ENCODE measurements at regions not wholly inside any gene's neighbourhood (a gene's known extent, or its start where the extent isn't known, plus 50 kb on each side); places are given as distances from the start of the nearest gene placed in this dataset.

DNA sequence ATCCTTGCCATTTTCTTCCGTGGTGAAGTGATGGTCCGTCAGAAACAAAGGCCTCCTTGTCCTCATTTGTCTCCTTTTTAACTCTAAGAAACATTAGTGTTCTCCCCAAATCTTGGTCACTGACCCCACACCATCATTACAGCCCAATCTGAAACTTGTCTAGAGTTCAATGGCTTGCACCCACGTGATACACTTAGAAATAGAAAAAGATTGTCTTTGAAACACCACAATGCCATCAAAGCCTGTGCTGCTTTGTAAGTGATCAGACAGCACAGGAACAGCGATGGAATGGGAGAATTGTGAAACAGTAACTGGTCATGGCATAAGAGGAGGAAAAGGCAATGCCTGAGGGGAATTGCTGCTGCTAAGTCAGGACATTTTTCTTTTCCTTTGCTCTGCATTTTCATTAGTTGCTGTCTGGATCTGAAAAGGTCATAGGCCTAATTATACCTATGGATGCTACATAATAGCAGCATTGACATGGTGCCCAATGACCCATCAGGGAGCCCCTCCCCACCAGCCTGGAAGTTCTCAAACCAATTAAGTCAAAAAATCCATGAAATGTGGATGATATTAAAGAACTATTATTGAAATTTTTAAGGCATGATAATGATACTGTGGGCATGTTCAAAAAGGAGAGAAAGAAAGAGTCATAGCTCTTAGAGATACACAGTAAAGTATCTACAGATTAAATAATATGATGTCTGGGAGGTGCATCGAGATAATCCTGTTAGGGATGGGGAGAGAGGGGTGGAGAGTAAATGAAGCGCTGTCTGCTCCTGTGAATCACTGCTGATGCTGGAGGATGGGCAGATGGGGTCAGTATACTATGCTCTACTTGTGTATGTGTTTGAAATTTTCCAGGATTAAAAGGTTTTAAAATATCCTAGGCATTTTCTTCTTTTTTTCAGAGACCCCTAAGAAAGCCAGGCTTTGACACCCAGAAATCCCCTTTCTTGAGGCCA lies 83.6 kb downstream of the ENC1 start:
- H3K9me3 ChIP-seq (ENCODE audit: low read length): no peaks in the 10 kb centered on the region
- no peak overlapping the region for H3K9ac ChIP-seq (ENCODE audit: low read length)
- no peak overlapping the region for H3K27ac ChIP-seq (ENCODE audit: low read length)
- no peaks in the 10 kb centered on the region for H3K79me2 ChIP-seq (ENCODE audit: low read length)
- H3K36me3 ChIP-seq (ENCODE audit: low read depth, low read length): no peaks in the 10 kb centered on the region
- ATAC-seq: no peak
- no peaks in the 10 kb centered on the region for H3F3A ChIP-seq (ENCODE audit: low read length, unreplicated experiment)
- BruUV-seq (replicated peaks): no TSS peak
- no peaks in the 10 kb centered on the region for H3K4me1 ChIP-seq (ENCODE audit: insufficient read depth, low read length)
- no peak overlapping the region for H3K4me2 ChIP-seq (ENCODE audit: low read length)
- TF ChIP-seq EZH2phosphoT487 (IDR thresholded peaks at IDR 0.05; ENCODE audit: borderline replicate concordance, low read length): no peak
- TF ChIP-seq, protein P1, sequence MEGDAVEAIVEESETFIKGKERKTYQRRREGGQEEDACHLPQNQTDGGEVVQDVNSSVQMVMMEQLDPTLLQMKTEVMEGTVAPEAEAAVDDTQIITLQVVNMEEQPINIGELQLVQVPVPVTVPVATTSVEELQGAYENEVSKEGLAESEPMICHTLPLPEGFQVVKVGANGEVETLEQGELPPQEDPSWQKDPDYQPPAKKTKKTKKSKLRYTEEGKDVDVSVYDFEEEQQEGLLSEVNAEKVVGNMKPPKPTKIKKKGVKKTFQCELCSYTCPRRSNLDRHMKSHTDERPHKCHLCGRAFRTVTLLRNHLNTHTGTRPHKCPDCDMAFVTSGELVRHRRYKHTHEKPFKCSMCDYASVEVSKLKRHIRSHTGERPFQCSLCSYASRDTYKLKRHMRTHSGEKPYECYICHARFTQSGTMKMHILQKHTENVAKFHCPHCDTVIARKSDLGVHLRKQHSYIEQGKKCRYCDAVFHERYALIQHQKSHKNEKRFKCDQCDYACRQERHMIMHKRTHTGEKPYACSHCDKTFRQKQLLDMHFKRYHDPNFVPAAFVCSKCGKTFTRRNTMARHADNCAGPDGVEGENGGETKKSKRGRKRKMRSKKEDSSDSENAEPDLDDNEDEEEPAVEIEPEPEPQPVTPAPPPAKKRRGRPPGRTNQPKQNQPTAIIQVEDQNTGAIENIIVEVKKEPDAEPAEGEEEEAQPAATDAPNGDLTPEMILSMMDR (conservative IDR thresholded peaks at IDR 0.05; ENCODE audit: low read depth, low read length): no peak
- no peak for TF ChIP-seq EZH2 (IDR thresholded peaks at IDR 0.05; ENCODE audit: low read length, unreplicated experiment)
- H3K9me2 ChIP-seq (replicated peaks; ENCODE audit: low read length): no peaks in the 10 kb centered on the region
- no peak overlapping the region for H3K4me3 ChIP-seq (ENCODE audit: low read length)
- no peak overlapping the region for H2AFZ ChIP-seq (ENCODE audit: low read length)
- CTCF ChIA-PET: no interaction called here
- POLR2A ChIA-PET (ENCODE audit: unreplicated experiment): interaction anchor here (0.6 kb wide), 1 partner anchor 260 kb away, joined by 4 read pairs; no protein-coding TSS in a partner anchor
- H3K27me3 ChIP-seq (ENCODE audit: low read length): no peaks in the 10 kb centered on the region
- intact Hi-C loops (cut with micrococcal nuclease): no loop called here
- no peak for DNase-seq
- no peaks in the 10 kb centered on the region for H4K20me1 ChIP-seq (ENCODE audit: low read length)

DNA sequence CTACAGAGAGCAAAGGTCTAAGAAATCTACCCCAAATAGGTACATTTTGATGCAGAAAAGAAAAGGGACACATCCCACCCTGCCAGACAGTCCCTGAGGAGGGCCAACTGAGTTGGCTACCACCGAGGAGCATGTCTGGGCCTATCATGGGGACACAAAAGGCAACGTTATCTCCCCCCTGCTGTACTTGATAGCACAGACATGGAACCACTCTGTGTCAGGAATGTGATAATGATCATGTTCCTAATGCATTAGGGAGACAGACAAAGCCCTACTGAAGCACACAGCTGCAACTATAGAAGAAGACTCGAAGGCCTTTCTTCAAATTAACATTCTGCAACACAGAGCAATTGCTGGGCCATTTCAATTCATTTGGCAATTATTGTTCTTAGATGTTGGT lies 84.5 kb downstream of the ENC1 start:
- Histone ChIP-seq H3K9me2 (replicated peaks; ENCODE audit: low read length) (no peaks in the 10 kb centered on the region), H3K79me2 (ENCODE audit: low read length) (no peaks in the 10 kb centered on the region), H4K20me1 (ENCODE audit: low read length) (no peaks in the 10 kb centered on the region), H3K9me3 (ENCODE audit: low read length) (no peaks in the 10 kb centered on the region), H3K36me3 (ENCODE audit: low read depth, low read length) (no peaks in the 10 kb centered on the region), H3K27ac (ENCODE audit: low read length) (no peak overlapping the region), H3K27me3 (ENCODE audit: low read length) (no peaks in the 10 kb centered on the region), H3K4me3 (ENCODE audit: low read length) (no peak overlapping the region), H3K4me2 (ENCODE audit: low read length) (no peak overlapping the region), H2AFZ (ENCODE audit: low read length) (no peak overlapping the region), H3F3A (ENCODE audit: low read length, unreplicated experiment) (no peaks in the 10 kb centered on the region), H3K4me1 (ENCODE audit: insufficient read depth, low read length) (no peaks in the 10 kb centered on the region), H3K9ac (ENCODE audit: low read length) (no peak overlapping the region)
- no TSS peak for BruUV-seq (replicated peaks)
- ATAC-seq: no peak
- no peak for TF ChIP-seq EZH2phosphoT487 (IDR thresholded peaks at IDR 0.05; ENCODE audit: borderline replicate concordance, low read length)
- no peak for TF ChIP-seq EZH2 (IDR thresholded peaks at IDR 0.05; ENCODE audit: low read length, unreplicated experiment)
- TF ChIP-seq, protein P1 (conservative IDR thresholded peaks at IDR 0.05; ENCODE audit: low read depth, low read length): no peak
- intact Hi-C loops (cut with micrococcal nuclease): no loop called here
- DNase-seq: no peak
- POLR2A ChIA-PET (ENCODE audit: unreplicated experiment): no interaction called here
- CTCF ChIA-PET: no interaction called here

GRCh38 chr5:74552101-74552500 lies 88.4 kb downstream of the ENC1 start:
- no peak for DNase-seq
- TF ChIP-seq, protein P1 (conservative IDR thresholded peaks at IDR 0.05; ENCODE audit: low read depth, low read length): no peak
- no peak for TF ChIP-seq EZH2 (IDR thresholded peaks at IDR 0.05; ENCODE audit: low read length, unreplicated experiment)
- no peak for TF ChIP-seq EZH2phosphoT487 (IDR thresholded peaks at IDR 0.05; ENCODE audit: borderline replicate concordance, low read length)
- Histone ChIP-seq H3K9me3 (ENCODE audit: low read length) (no peaks in the 10 kb centered on the region), H3K36me3 (ENCODE audit: low read depth, low read length) (no peaks in the 10 kb centered on the region), H3F3A (ENCODE audit: low read length, unreplicated experiment) (no peaks in the 10 kb centered on the region), H4K20me1 (ENCODE audit: low read length) (no peaks in the 10 kb centered on the region), H3K79me2 (ENCODE audit: low read length) (no peaks in the 10 kb centered on the region), H3K9ac (ENCODE audit: low read length) (no peak overlapping the region), H3K27me3 (ENCODE audit: low read length) (no peaks in the 10 kb centered on the region), H3K4me1 (ENCODE audit: insufficient read depth, low read length) (0 out of 2 replicates have a peak, but pooled peaks cover 4% of the 10 kb centered on the region), H2AFZ (ENCODE audit: low read length) (no peak overlapping the region), H3K27ac (ENCODE audit: low read length) (no peak overlapping the region), H3K9me2 (replicated peaks; ENCODE audit: low read length) (no peaks in the 10 kb centered on the region), H3K4me3 (ENCODE audit: low read length) (no peak overlapping the region), H3K4me2 (ENCODE audit: low read length) (no peak overlapping the region)
- intact Hi-C loops (cut with micrococcal nuclease): no loop called here
- no peak for ATAC-seq
- BruUV-seq (replicated peaks): no TSS peak
- CTCF ChIA-PET: interaction anchor here (0.7 kb wide), 1 partner anchor 339 kb away, joined by 3 read pairs; no protein-coding TSS in a partner anchor
- POLR2A ChIA-PET (ENCODE audit: unreplicated experiment): no interaction called here
